NCI-H510A treated with DMSO at 0.1 percent for 48 hours (cell line): ENCODE measurements at regions not wholly inside any gene's neighbourhood (a gene's known extent, or its start where the extent isn't known, plus 50 kb on each side); places are given as distances from the start of the nearest gene placed in this dataset.

ENCODE experiments used
- DNase-seq: peaks from one replicate; lab custom pipeline; 2025; lab: John Stamatoyannopoulos, UW

GRCh38 chr6:165747963-165748362, 84.9 kb upstream of the PDE10A start:
- no peak for DNase-seq

GRCh38 chr6:165746331-165746730, 83.3 kb upstream of the PDE10A start:
- DNase-seq = no peak

- DNase-seq = no peak
Observed at GRCh38 chr6:165745492-165745891, 82.5 kb upstream of the PDE10A start.

- DNase-seq = no peak
Observed at GRCh38 chr6:165744555-165745228, 81.7 kb upstream of the PDE10A start.

GRCh38 chr6:165743366-165743898, 80.4 kb upstream of the PDE10A start:
- no peak for DNase-seq

- no peak for DNase-seq
Observed at GRCh38 chr6:165742047-165742446, 79.0 kb upstream of the PDE10A start.

GRCh38 chr6:165737396-165737795, 74.4 kb upstream of the PDE10A start:
- DNase-seq = no peak

GRCh38 chr6:165735065-165735464, 72.0 kb upstream of the PDE10A start:
- no peak for DNase-seq

- DNase-seq = no peak
Observed at GRCh38 chr6:165733489-165733791, 70.4 kb upstream of the PDE10A start.

- DNase-seq = no peak
Observed at GRCh38 chr6:165732696-165733488, 69.9 kb upstream of the PDE10A start.

- peak; percentile 5 for DNase-seq
Observed at GRCh38 chr6:165729307-165729936, 66.4 kb upstream of the PDE10A start.

- no peak for DNase-seq
Observed at GRCh38 chr6:165728216-165728615, 65.2 kb upstream of the PDE10A start.

GRCh38 chr6:165726965-165727381, 63.9 kb upstream of the PDE10A start:
- DNase-seq = no peak

GRCh38 chr6:165726290-165726875, 63.3 kb upstream of the PDE10A start:
- no peak for DNase-seq

GRCh38 chr6:165725201-165725600, 62.2 kb upstream of the PDE10A start:
- DNase-seq = no peak

- DNase-seq = no peak
Observed at GRCh38 chr6:165723326-165723725, 60.3 kb upstream of the PDE10A start.

- no peak for DNase-seq
Observed at GRCh38 chr6:165722022-165722421, 59.0 kb upstream of the PDE10A start.

GRCh38 chr6:165721356-165721755, 58.3 kb upstream of the PDE10A start:
- no peak for DNase-seq

GRCh38 chr6:165718491-165718891, 55.5 kb upstream of the PDE10A start:
- DNase-seq = no peak

GRCh38 chr6:165717732-165718465, 54.9 kb upstream of the PDE10A start:
- no peak for DNase-seq

- DNase-seq = no peak
Observed at GRCh38 chr6:165716886-165717285, 53.8 kb upstream of the PDE10A start.

- no peak for DNase-seq
Observed at GRCh38 chr6:165715428-165715827, 52.4 kb upstream of the PDE10A start.
